Astrocyte of the hippocampus (primary cell): ENCODE measurements at regions not wholly inside any gene's neighbourhood (a gene's known extent, or its start where the extent isn't known, plus 50 kb on each side); places are given as distances from the start of the nearest gene placed in this dataset.
"Not testable (repeated sequence)": the region's sequence is repeated elsewhere in the genome, so short reads cannot be mapped to it uniquely, and the experiment has no call there.

Experiments used
- DNase-seq: peaks from one replicate; pipeline ENCODE4 v3.0.0; 2011; ENCODE audit warnings: low read depth, low spot score

GRCh38 chr11:45000918-45001317, 50.2 kb upstream of the TP53I11 start:
- DNase-seq = no peak

- DNase-seq = no peak
Observed at GRCh38 chr11:45001466-45002165, 50.9 kb upstream of the TP53I11 start.

- DNase-seq = no peak
Observed at GRCh38 chr11:45005106-45005505, 54.4 kb upstream of the TP53I11 start.

- no peak for DNase-seq
Observed at GRCh38 chr11:45007011-45007410, 56.3 kb upstream of the TP53I11 start.

GRCh38 chr11:45015983-45016382, 65.3 kb upstream of the TP53I11 start:
- DNase-seq = not testable (repeated sequence)

GRCh38 chr11:45016446-45016845, 65.8 kb upstream of the TP53I11 start:
- peak; percentile 27 for DNase-seq

- DNase-seq = no peak
Observed at GRCh38 chr11:45017329-45017728, 66.6 kb upstream of the TP53I11 start.

- DNase-seq = no peak
Observed at GRCh38 chr11:45021001-45021400, 70.3 kb upstream of the TP53I11 start.

GRCh38 chr11:45021692-45022141, 71.0 kb upstream of the TP53I11 start:
- peak; percentile 72 for DNase-seq

- peak; percentile 67 for DNase-seq
Observed at GRCh38 chr11:45022294-45023064, 71.8 kb upstream of the TP53I11 start.

GRCh38 chr11:45023065-45023365, 72.3 kb upstream of the TP53I11 start:
- no peak for DNase-seq

- DNase-seq = no peak
Observed at GRCh38 chr11:45024316-45024715, 73.6 kb upstream of the TP53I11 start.

GRCh38 chr11:45024846-45025588, 74.3 kb upstream of the TP53I11 start:
- no peak for DNase-seq

GRCh38 chr11:45025716-45026492, 75.2 kb upstream of the TP53I11 start:
- DNase-seq = no peak

- peak; percentile 14 for DNase-seq
Observed at GRCh38 chr11:45026835-45027234, 76.2 kb upstream of the TP53I11 start.

- DNase-seq = no peak
Observed at GRCh38 chr11:45027312-45027711, 76.6 kb upstream of the TP53I11 start.

- no peak for DNase-seq
Observed at GRCh38 chr11:45028911-45029682, 78.4 kb upstream of the TP53I11 start.

GRCh38 chr11:45030778-45031177, 80.1 kb upstream of the TP53I11 start:
- no peak for DNase-seq

GRCh38 chr11:45031912-45032519, 81.3 kb upstream of the TP53I11 start:
- no peak for DNase-seq

- DNase-seq = no peak
Observed at GRCh38 chr11:45035413-45035812, 84.7 kb upstream of the TP53I11 start.

- no peak for DNase-seq
Observed at GRCh38 chr11:45036010-45036409, 85.3 kb upstream of the TP53I11 start.
